HG03469 (cell line): ENCODE measurements at regions not wholly inside any gene's neighbourhood (a gene's known extent, or its start where the extent isn't known, plus 50 kb on each side); places are given as distances from the start of the nearest gene placed in this dataset.
"Not testable (repeated sequence)": the region's sequence is repeated elsewhere in the genome, so short reads cannot be mapped to it uniquely, and the experiment has no call there.

Experiments
- ATAC-seq: cut with Tn5 transposase; IDR thresholded peaks from one replicate; pipeline ENCODE4 v1.9.1; 2021; ENCODE audit warnings: mild to moderate bottlenecking, moderate library complexity, moderate number of reproducible peaks; ENCODE audit not compliant: unreplicated experiment

DNA sequence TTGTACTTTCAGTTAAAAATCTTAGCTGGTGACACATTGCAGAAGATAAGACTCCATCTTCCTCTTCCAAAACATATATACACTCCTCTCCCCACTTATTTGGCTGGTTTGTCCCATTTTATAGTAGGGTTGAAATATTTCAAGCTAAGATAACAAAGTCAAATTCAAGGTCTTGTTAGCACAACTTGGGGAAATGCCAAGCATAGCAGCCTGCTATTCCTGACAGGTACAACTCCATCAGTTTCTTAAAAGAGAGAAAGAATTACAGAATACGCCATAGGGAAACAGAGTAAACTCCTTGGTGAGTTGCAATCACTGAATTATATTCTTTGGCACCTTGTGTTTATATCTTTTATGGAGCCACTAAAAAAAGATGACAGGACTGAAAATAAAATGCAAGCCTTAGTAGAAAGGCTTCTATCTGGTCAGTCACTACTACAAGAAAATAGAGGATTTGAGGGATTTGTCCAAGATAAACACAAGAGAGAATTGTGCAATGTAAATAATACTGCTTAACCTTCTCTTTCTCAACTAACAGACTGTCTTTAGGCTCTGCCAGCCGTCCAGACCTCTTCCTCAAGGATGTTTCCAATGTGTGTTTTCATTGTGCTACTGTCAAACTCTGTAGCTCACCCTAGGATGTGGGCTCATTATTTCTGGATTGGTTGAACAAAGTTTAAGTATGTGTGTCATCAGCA is 170.3 kb downstream of the VEGFC start:
- ATAC-seq = no peak

- not testable (repeated sequence) for ATAC-seq
Measured at GRCh38 chr4:176624983-176625610, 167.6 kb downstream of the VEGFC start.

DNA sequence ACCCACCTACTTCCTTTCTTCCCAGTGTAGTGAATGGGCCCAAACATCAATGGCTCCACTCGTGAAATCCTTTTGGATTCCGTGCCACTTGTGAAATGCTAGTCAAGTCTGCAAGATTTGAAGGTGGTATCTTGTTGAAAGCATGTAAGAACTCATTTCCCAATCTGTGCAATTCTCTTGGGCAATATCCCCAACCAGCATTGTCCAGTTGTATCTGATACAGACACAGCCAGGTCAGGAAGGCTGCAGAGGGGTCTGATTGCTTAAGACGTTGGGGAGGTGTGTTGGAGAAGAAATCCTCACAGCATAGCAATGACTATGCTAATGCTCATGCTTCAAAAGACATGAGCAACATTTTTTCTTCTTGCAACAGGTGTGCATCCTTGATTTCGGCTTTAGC is 164.8 kb downstream of the VEGFC start:
- ATAC-seq = no peak

DNA sequence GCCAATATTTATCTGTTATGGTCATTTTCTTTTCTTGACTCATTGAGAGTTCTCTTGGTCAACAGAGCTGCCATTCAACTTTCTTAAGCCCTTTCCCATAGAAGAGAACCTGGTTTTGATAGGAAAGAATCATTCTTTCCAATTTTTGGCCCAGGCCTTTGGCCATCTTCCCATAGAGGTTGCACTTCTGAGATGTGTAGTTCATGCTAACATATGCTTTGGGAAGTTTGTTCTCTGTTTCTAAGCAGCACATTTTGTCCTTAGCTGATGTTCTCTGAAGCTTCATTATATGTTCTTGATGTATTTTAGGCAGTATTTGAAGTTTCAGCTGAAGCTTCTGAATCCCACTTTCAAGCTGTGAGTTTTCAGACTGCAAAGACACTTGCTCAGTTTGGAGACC is 161.1 kb downstream of the VEGFC start:
- ATAC-seq = no peak
